Activated T-cell treated with anti-CD3 and anti-CD28 coated beads, Interleukin-2, amount 50 U/mL, for 48 hours (primary cell): ENCODE measurements at regions not wholly inside any gene's neighbourhood (a gene's known extent, or its start where the extent isn't known, plus 50 kb on each side); places are given as distances from the start of the nearest gene placed in this dataset.

Experiments
- DNase-seq, 2 experiments: peaks; one replicate each; pipeline ENCODE4 v3.0.0-alpha.2; 2020

- DNase-seq = no peak
These were observed 321.7 kb upstream of the TSHZ3 start for GRCh38 chr19:31670931-31671330.

- DNase-seq = no peak
These were observed 322.3 kb upstream of the TSHZ3 start for GRCh38 chr19:31671411-31672035.

DNA sequence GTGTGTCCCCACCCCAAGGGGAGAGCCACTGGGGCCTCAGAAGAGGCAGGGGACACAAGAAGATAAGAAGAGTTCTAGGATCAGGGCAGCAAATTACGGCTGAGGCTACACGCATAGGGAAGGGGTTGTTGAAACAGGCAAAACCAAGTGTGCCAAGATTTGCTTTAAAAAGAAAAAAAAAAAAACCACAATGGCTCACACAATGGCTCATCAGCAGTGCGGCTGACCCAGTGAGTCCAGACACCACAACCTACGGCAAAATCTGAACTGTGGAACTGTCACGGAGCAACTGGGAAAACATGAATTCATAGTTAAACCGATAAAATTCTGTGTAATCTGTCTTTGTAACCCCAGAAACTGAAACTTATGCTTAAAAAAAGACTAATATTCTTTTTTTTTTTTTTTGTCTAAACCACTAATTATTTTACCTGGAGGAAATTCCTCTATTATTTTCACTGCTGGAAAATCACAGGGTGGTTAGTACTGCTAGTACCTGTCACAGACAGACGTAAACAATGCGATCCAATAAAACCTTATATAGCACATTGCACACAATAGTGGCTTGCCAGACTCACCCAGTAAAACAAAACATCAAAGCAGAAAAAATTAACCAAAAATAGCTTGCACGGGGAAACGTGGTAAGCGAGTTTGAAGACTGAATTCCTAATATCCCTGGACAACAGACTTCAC lies 325.4 kb upstream of the TSHZ3 start:
- DNase-seq = no peak

DNA sequence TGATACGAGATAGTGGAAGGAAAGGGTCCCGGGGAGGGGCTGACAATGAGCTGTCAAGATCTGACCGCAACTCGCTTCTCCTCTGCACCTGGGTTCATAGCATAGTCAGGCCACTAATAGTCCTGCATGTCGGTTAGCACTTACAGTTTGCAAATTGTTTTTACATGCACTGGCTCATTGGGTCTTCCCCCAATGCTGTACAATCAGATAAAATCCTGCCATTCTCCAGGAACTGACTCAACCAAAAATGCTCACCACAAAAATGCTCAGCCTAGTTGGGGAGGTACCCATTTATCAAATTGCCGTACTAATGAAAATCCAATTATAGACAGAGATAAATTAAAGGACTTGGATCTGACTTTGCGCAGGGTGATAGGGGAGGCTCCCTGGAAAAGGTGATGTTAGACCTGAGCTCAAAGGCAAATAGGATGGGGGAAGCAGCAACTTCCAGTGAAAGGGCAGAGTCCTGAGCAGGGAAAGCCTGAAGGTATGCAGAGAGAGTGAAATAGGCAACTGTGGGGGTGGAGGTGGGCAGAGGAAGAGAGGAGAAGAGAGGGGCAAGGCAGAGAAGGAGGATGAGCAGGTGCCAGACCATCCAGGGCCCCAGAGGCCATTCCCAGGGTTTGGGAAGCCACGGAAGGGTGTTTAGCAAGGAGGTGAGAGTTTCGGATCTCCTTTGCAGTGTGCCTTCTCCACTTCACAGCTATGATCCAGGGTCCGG lies 326.1 kb upstream of the TSHZ3 start:
- no peak for DNase-seq

- no peak for DNase-seq
These were observed 327.2 kb upstream of the TSHZ3 start for GRCh38 chr19:31676271-31677004.

DNA sequence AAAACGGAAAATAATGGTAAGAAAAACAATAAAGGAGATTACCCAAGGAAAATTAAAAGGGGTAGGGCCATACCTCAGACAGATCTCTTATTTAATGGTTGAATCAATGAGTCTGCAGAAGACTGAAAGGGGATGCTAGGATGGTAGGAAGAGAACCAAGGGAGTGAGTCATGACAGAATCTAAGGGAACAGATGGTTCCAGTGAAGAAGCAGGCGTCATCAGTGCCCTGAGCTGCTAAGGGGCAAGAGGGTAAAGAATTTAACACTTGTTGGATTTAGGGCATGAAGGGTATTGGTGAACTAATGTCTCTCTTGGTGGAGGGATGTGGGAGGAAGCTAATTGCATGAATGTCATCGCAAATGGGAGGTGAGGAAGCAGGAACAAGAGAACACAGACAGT lies 329.2 kb upstream of the TSHZ3 start:
- DNase-seq = no peak

DNA sequence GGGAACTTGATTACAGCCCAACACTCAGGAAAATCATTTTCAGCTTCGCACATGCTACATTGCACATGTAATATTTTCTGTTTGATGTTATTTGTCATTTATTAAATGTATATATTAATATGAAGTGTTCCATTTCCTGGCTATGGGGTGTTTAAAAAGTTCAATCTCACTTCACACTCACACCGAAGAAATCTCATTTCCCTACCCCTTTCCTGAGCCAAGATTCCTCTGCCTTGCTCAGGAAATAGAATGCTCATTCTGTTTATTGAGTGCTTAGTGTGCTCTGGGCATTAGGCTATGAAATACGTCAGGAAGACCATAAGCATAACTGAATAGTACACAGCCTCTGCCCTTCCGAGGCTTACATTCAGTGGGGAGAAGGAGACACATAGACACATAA lies 331.9 kb upstream of the TSHZ3 start:
- no peak for DNase-seq

GRCh38 chr19:31693131-31693932 lies 344.1 kb upstream of the TSHZ3 start:
- no peak for DNase-seq

DNA sequence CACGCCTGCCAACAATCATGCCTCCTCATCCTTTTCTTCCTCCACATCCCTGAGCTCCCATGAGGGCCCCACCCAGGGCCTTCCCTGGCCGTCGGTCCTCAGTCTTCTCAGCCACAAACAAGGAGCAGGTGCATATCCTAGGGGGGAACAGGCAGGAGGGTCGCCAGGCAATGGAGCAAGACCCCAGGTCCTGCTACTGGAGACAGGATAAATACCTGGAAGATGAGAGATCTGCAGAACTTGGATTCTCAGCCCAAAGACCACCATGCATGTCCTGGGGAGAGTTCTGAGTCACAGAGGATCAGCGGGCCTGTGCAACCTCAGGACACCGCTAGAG lies 344.7 kb upstream of the TSHZ3 start:
- DNase-seq = no peak

DNA sequence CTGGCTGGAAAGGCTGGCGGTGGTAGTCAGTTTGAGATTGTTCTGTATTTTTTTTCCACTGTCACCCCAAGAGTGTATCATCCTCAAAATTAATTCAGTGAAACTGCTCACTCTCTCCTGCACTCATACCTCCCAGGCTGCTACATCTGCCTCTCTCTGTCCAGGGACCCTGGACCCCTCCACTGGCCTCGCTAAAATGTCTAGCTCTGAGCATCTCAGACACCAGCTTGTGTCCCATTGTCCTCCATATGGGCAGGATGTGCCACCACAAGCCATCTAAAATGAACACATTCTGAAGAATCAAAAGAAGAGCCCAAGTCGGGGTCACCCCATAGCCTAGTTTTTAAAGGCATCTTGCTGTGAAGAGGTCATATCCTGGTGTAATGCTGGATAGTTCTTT lies 345.5 kb upstream of the TSHZ3 start:
- no peak for DNase-seq

GRCh38 chr19:31699421-31699820 lies 350.2 kb upstream of the TSHZ3 start:
- no peak for DNase-seq

DNA sequence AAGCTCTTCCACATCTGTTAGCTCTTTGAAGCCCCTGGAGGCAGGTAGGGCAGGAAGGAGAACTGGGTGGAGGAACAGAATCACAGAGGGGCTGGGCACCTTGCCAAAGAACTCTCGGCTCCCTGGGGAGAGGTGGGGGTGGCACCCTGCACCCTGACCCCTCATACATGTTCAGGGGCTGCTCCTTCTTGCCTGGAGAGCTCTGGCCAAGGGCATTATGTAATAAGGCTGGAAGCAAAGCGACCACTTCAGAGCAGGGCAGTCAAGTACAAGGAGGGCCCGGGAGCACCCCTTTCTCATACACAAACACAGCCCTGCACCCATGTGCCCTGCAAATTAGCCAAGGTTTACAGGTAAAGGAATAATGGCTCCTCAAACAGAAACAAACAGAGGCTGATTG lies 351.9 kb upstream of the TSHZ3 start:
- DNase-seq = no peak

DNA sequence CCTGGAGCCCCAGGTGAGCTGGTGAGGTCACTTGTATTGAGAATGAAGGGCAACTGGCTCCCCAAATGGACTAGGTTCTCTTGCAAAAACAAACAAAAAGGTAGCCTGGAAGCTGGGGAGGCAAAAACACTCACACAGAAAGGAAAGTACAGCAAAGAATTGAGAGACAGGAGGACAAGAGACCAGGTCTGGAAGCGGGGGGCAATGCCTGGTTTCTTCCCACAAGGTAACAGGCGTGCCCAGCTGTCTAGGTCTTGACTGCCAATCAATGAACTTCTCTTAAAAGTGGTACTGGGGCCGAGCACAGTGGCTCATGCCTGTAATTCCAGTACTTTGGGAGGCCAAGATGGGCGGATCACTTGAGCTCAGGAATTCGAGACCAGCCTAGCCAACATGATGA lies 356.4 kb upstream of the TSHZ3 start:
- DNase-seq = no peak

DNA sequence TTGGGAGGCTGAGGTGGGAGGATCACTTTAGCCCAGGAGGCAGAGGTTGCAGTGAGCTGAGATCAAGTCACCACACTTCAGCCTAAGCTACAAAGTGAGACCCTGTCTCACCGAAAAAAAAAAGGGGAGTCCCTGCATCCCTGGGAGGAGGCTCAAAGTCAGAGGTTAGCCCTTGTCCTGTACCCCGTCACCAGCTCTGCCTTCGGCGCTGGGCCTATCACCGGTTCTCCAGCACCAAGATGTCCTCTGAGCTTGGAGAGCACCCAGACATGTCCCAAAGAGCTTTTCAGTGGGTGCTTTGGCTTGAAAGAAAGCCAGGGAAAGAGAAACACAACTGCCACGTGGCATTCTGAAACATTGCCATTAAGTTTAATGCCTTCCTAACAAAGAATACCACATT lies 356.9 kb upstream of the TSHZ3 start:
- DNase-seq = no peak

DNA sequence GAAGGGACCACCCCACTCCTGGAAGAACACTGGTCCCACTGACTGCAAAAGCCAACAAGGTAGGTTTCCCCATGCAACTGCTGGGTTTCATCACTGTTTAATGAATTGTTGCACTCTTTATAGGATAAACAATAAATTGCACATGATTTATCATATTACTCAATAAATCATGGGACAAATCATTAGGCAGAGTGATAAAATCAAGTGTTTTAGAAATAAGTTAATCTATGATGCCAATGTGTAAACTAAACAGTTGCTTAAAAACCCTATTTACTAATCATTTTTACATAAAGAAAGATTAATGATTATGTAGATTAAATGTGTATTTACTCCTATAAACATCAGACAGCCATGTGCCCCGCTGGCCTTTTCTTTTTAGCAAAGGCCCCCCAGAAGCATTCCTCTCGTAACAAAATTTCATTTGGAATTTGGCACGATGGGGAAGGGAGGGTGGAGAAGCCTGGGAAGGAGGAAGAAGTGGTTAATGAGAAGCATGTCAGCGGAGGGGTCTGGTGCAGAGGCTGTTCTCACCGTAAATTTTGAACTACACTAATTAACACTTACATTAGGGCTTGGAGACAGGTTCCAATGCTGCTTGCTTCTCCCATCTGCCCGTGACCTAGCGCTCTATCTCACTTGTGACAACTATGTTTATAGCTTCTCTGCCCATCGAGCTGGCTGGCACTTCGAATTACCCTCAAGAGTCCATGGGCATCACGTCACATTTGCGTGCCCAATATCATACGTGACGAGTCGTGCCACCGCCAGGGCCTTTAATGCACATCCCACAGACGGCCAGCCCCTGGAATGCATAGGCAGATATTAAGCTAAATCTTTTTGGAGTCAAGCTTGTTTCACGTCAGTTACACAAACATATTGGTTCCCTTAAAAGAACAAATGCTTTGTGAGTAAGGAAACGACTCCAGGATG lies 357.7 kb upstream of the TSHZ3 start:
- no peak for DNase-seq

- DNase-seq = no peak
These were observed 359.3 kb upstream of the TSHZ3 start for GRCh38 chr19:31708520-31708919.

GRCh38 chr19:31709476-31709875 lies 360.2 kb upstream of the TSHZ3 start:
- no peak for DNase-seq

- DNase-seq = no peak
These were observed 366.2 kb upstream of the TSHZ3 start for GRCh38 chr19:31715249-31715945.

DNA sequence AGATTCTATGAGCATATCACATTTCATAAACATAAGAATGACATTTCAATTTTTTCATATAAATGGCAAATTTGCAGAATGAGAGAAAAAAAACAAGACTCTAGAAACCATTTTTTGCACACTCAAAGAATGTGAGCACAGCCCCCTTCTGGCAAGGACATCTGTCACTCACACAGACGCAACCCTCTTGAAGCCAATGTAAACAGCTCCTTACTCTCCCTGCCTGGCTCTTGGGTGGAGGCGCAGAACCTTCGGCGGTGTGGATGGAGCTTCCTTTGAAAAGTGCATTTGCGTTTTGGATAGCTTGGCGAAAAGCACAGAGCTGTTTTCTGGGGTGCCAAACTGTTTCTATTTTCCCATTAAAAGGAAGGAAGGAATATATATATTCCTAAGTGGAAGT lies 367.6 kb upstream of the TSHZ3 start:
- no peak for DNase-seq

- no peak for DNase-seq
These were observed 368.2 kb upstream of the TSHZ3 start for GRCh38 chr19:31717269-31717923.

- DNase-seq = no peak
These were observed 368.8 kb upstream of the TSHZ3 start for GRCh38 chr19:31718032-31718431.
